GM18873 (cell line): ENCODE measurements at regions not wholly inside any gene's neighbourhood (a gene's known extent, or its start where the extent isn't known, plus 50 kb on each side); places are given as distances from the start of the nearest gene placed in this dataset.

Experiments
- ATAC-seq: cut with Tn5 transposase; IDR thresholded peaks from one replicate; pipeline ENCODE4 v1.9.1; 2021; ENCODE audit warnings: mild to moderate bottlenecking, moderate library complexity, moderate number of reproducible peaks; ENCODE audit not compliant: unreplicated experiment, low FRiP score

- ATAC-seq, result no peak
Observed at GRCh38 chr7:118298771-118299170, 74.3 kb downstream of the ANKRD7 start.

- ATAC-seq, result no peak
Observed at GRCh38 chr7:118300177-118300576, 75.7 kb downstream of the ANKRD7 start.

GRCh38 chr7:118304100-118304499 lies 79.6 kb downstream of the ANKRD7 start:
- ATAC-seq, result no peak

- ATAC-seq, result no peak
Observed at GRCh38 chr7:118305671-118306070, 81.2 kb downstream of the ANKRD7 start.

- ATAC-seq, result no peak
Observed at GRCh38 chr7:118306771-118307170, 82.3 kb downstream of the ANKRD7 start.

GRCh38 chr7:118311121-118311836 lies 86.8 kb downstream of the ANKRD7 start:
- peak; percentile 78 for ATAC-seq

GRCh38 chr7:118312051-118312450 lies 87.5 kb downstream of the ANKRD7 start:
- ATAC-seq, result peak; percentile 58

GRCh38 chr7:118312966-118313365 lies 88.5 kb downstream of the ANKRD7 start:
- ATAC-seq, result peak; percentile 72

- no peak for ATAC-seq
Observed at GRCh38 chr7:118324790-118325449, 100.4 kb downstream of the ANKRD7 start.

GRCh38 chr7:118325450-118325808 lies 100.9 kb downstream of the ANKRD7 start:
- ATAC-seq, result no peak

- ATAC-seq, result no peak
Observed at GRCh38 chr7:118327174-118327573, 102.7 kb downstream of the ANKRD7 start.

- no peak for ATAC-seq
Observed at GRCh38 chr7:118328505-118329211, 104.2 kb downstream of the ANKRD7 start.

GRCh38 chr7:118330388-118330787 lies 105.9 kb downstream of the ANKRD7 start:
- no peak for ATAC-seq

- ATAC-seq, result no peak
Observed at GRCh38 chr7:118346748-118347147, 122.2 kb downstream of the ANKRD7 start.

GRCh38 chr7:118349604-118350003 lies 125.1 kb downstream of the ANKRD7 start:
- ATAC-seq, result no peak

- no peak for ATAC-seq
Observed at GRCh38 chr7:118350260-118350659, 125.8 kb downstream of the ANKRD7 start.

GRCh38 chr7:118352867-118353453 lies 128.5 kb downstream of the ANKRD7 start:
- no peak for ATAC-seq

- ATAC-seq, result no peak
Observed at GRCh38 chr7:118366363-118366762, 141.9 kb downstream of the ANKRD7 start.

GRCh38 chr7:118368958-118369357 lies 144.5 kb downstream of the ANKRD7 start:
- no peak for ATAC-seq

- ATAC-seq, result no peak
Observed at GRCh38 chr7:118369987-118370386, 145.5 kb downstream of the ANKRD7 start.

GRCh38 chr7:118372530-118372929 lies 148.0 kb downstream of the ANKRD7 start:
- ATAC-seq, result no peak
